ENCODE measurements at regions not wholly inside any gene's neighbourhood (a gene's known extent, or its start where the extent isn't known, plus 50 kb on each side); places are given as distances from the start of the nearest gene placed in this dataset.
"Not testable (repeated sequence)": the region's sequence is repeated elsewhere in the genome, so short reads cannot be mapped to it uniquely, and the experiment has no call there.

DNA sequence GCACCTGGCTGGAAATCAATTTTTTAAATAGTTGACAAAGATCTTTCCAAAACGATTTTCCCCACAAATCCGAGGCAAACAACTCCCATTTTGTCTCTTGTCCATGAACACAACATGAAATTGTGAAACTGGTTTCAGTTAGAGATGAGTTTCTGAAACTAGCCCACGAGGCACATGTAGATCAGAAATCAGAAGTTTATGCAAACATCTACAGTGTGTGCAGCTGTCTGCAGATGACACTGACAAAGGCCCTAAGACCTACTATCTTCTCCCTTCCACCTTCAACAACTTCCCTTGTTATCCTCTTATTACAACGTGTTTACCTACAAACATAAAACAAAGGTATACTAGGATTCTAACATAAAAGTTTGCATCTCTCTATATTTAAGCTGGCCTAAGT is 183.3 kb downstream of the DIRAS2 start:
- Mint-ChIP-seq H3K4me1 (no peaks in the 10 kb centered on the region), H3K36me3 (no peaks in the 10 kb centered on the region), H3K4me3 (no peak overlapping the region), H3K27ac (no peak overlapping the region), H3K9me3 (no peaks in the 10 kb centered on the region)
- DNase-seq (ENCODE audit: low spot score in 2 of 2) (no peak), ATAC-seq (no peak)

DNA sequence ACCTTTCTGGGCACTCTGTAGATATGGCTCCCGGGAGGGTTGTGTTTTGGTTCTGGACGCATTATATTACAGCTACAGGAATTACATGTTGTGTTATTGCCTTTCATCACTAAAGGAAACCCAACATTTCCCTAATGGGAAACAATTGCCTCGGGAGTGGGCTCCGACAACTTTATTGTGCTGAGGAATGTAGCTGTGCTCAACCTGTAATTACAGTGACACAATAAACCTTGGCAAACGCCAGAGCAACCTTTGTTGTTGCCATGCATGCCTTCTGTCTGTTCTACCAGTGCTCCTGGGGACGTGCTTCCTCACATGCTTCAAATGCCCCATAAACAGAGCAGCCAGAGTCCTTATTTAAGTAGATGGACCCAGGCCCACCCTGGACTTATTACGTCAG is 182.4 kb downstream of the DIRAS2 start:
- no peaks in the 10 kb centered on the region for H3K9me3 Mint-ChIP-seq
- no peak for ATAC-seq

DNA sequence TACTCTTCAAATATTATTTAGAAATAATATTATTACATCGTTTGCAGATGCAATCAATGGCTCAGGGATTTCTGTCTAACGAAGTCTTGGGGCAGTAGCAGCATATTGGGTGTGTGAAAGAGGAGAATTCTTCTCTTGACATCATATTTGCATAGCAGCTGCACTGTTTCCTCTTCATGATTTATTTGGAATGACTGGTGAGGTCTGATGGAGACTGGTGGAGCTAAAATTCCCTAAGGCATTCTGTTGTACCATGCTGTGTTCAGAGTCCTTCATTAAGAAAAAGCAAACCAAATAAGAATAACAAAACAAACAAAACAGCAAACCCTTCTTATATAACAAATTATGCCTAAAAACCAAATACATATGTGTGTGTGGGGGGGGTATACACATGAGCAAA is 177.6 kb downstream of the DIRAS2 start:
- H3K4me3 Mint-ChIP-seq: no peak overlapping the region
- ATAC-seq: no peak
- no peaks in the 10 kb centered on the region for H3K36me3 Mint-ChIP-seq
- no peak for DNase-seq (ENCODE audit: low spot score in 2 of 2)
- no peak overlapping the region for H3K27ac Mint-ChIP-seq
- H3K9me3 Mint-ChIP-seq: no peaks in the 10 kb centered on the region
- no peaks in the 10 kb centered on the region for H3K4me1 Mint-ChIP-seq

More for the DNA sequence above, 182.4 kb downstream of the DIRAS2 start:
- H3K4me3 Mint-ChIP-seq: no peak overlapping the region
- no peak for DNase-seq (ENCODE audit: low spot score in 2 of 2)
- no peaks in the 10 kb centered on the region for H3K36me3 Mint-ChIP-seq
- no peak overlapping the region for H3K27ac Mint-ChIP-seq
- no peaks in the 10 kb centered on the region for H3K4me1 Mint-ChIP-seq

DNA sequence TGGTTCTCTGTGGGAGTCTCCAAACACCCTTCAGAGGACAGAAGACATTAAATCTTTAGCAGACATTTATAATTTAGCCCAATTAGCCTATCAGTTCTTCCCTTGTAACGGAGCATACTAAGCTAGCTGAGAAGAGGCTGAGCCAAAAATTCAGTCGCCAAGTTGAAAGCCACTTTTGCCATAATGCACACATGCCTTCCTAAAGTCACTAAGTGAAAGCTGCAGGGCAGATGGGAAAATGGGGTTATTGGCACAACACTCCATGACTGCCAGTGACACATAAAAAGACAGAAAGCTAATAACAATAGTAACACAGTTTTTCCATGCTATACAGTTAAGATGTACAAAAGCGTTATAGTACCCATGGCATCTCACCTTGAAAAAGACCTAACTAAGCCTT is 176.2 kb downstream of the DIRAS2 start:
- Mint-ChIP-seq H3K9me3 (no peaks in the 10 kb centered on the region), H3K36me3 (no peaks in the 10 kb centered on the region)
- ATAC-seq: no peak

DNA sequence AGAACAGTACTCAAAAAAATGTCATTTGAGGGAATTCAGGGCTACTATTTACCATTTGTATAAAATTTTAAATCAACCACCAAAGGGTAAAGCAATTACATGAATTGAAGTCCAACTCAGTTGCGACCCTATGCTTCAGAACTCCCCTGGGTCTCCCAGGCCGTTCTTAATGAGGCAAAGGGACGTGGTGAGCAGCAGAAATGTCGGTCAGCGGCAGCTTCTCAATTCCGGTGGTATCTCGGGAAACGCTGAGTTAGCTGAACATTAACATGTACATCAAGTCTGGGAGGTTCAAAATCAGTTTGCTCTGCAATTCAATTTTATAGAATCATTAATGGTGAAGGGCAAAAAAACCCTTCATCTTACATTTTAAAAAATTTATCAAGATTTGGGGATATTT is 173.2 kb downstream of the DIRAS2 start:
- Mint-ChIP-seq H3K36me3 (no peaks in the 10 kb centered on the region), H3K9me3 (no peaks in the 10 kb centered on the region), H3K4me1 (no peaks in the 10 kb centered on the region), H3K27ac (no peak overlapping the region), H3K4me3 (no peak overlapping the region)
- ATAC-seq (no peak), DNase-seq (ENCODE audit: low spot score in 2 of 2) (no peak)

More for the DNA sequence above, 176.2 kb downstream of the DIRAS2 start:
- H3K27ac Mint-ChIP-seq: no peak overlapping the region
- DNase-seq (ENCODE audit: low spot score in 2 of 2): no peak
- no peak overlapping the region for H3K4me3 Mint-ChIP-seq
- H3K4me1 Mint-ChIP-seq: no peaks in the 10 kb centered on the region

DNA sequence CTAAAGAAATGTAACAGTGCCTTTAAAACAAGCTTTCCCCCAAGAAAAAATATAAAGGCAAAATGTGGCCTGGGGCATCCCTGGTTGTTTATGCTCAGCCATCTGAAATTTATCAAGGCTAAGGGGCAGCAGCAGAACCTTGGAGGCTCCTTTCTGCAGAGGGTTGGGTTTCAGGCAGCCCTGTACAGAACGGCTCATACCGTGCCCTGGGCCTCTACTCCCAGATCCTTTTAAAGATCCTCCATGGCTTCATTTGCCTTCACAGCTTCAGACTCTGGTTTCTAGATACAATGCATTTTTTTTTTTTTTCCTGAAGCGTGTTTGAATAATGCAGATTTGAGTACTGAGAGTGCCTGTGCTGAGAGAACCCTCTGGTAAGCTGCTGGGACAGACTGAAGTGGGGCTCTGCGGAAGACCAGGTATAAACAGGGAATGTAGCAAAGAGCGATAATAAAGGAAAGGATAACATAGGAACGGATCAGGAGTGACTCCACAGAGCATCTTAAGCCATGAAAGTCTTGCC is 172.7 kb downstream of the DIRAS2 start:
- Mint-ChIP-seq H3K9me3 (no peaks in the 10 kb centered on the region), H3K27ac (no peak overlapping the region), H3K36me3 (no peaks in the 10 kb centered on the region), H3K4me3 (no peak overlapping the region), H3K4me1 (no peaks in the 10 kb centered on the region)
- ATAC-seq (no peak), DNase-seq (ENCODE audit: low spot score in 2 of 2) (no peak)

DNA sequence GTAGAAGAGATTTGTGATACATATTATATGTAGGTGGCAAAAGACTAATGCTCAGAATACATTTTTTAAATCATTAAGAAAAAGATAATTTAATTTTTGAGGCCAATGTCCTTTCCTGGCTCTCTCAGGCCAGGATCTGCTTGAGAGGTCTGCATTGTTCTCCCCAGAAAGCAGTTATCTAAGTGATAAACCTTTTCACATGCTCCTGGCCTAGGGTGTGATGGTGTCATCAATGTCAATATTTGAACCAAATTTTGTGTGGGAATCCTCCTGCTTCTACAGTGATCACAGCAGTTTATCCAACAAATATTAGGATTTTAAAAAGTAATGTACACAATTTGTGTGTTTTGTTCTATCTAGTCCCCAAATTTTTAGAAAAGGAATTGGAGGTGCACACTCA is 166.6 kb downstream of the DIRAS2 start:
- ATAC-seq (no peak), DNase-seq (ENCODE audit: low spot score in 2 of 2) (no peak)
- no peak overlapping the region for H3K4me3 Mint-ChIP-seq
- no peaks in the 10 kb centered on the region for H3K9me3 Mint-ChIP-seq
- no peaks in the 10 kb centered on the region for H3K36me3 Mint-ChIP-seq
- H3K27ac Mint-ChIP-seq: no peak overlapping the region
- H3K4me1 Mint-ChIP-seq: no peaks in the 10 kb centered on the region

DNA sequence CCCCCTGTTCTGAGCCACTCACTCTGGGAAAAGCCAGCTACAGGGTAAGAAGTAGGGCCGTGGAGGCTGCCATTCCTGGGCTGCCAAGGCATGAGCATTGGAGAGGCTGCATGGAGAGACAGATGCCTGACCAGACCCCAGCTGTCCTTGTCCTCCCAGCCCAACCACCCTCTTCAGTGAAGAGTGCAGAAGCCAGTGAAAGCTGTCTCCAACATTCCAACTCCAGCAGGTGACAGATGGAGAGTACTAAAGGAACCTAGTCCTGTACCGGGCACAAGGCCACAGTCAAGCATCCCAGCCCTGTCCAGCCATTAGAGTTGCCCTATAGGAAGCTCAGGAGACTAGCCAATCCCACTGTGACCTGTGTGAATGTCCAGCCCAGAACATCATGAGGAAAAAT is 165.1 kb downstream of the DIRAS2 start:
- H3K4me1 Mint-ChIP-seq: no peaks in the 10 kb centered on the region
- no peak for ATAC-seq
- DNase-seq (ENCODE audit: low spot score in 2 of 2): no peak
- H3K36me3 Mint-ChIP-seq: no peaks in the 10 kb centered on the region
- H3K27ac Mint-ChIP-seq: no peak overlapping the region
- no peak overlapping the region for H3K4me3 Mint-ChIP-seq
- H3K9me3 Mint-ChIP-seq: no peaks in the 10 kb centered on the region

DNA sequence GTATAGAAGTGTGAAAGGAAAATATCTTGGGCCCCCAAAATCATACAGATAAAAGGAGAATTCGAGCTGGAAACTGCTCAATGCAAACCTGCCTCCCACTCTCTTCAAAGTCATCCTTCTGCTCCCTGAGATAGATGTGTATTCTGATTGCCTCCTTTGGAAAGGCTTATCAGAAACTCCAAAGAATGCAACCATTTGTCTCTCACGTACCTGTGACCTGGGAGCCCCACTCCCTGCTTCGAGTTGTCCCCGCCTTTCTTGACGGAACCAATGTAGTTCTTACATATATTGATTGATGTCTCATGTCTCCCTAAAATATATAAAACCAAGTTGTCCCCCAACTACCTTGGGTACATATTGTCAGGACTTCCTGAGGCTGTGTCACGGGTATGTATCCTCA is 163.8 kb downstream of the DIRAS2 start:
- DNase-seq (ENCODE audit: low spot score in 2 of 2): no peak
- H3K27ac Mint-ChIP-seq: no peak overlapping the region
- H3K4me1 Mint-ChIP-seq: no peaks in the 10 kb centered on the region
- no peaks in the 10 kb centered on the region for H3K9me3 Mint-ChIP-seq
- no peaks in the 10 kb centered on the region for H3K36me3 Mint-ChIP-seq
- no peak overlapping the region for H3K4me3 Mint-ChIP-seq
- ATAC-seq: no peak

DNA sequence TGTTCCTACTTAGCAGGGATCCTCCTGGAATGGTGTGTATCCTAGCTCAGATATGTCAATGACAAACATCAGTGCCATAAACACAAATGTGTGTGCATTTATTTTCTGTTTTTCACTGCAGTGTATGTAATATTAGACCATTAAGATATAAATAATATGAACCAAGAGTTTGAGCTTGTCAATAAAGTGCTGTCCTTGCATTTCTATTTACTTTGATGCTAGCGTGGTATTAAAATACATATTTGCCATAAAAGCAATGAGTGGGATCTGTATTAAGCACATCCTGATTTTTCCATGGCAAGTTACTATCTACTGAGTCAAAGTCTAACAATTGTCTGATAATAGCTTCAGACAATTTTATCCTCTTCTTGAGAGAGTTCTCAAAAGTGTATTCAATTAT is 157.6 kb downstream of the DIRAS2 start:
- ATAC-seq (no peak), DNase-seq (ENCODE audit: low spot score in 2 of 2) (no peak)
- no peak overlapping the region for H3K27ac Mint-ChIP-seq
- H3K36me3 Mint-ChIP-seq: no peaks in the 10 kb centered on the region
- peaks cover 3% of the 10 kb centered on the region for H3K9me3 Mint-ChIP-seq
- H3K4me1 Mint-ChIP-seq: no peaks in the 10 kb centered on the region
- no peak overlapping the region for H3K4me3 Mint-ChIP-seq

DNA sequence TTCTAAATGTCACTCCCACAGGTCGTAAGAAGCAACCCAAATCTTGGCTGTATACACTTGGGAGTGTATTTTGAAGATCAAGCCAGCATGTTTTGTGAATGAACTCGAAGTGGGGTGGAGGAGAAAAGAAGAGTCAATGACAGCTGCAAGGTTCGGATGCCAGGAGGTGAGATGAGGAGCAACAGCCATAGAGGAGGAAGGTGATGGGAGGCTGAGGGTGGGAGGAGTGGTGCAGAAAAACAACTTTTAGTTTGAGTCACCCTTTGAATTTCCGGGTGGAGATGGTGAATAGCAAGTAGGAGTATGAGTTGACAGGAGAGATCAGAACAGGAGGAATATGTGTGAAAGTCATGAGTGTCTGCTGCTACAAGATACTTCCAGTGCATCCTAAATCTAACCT is 153.6 kb downstream of the DIRAS2 start:
- no peak for ATAC-seq
- Mint-ChIP-seq H3K27ac (no peak overlapping the region), H3K36me3 (no peaks in the 10 kb centered on the region), H3K4me1 (no peaks in the 10 kb centered on the region), H3K9me3 (peaks cover 3% of the 10 kb centered on the region), H3K4me3 (no peak overlapping the region)
- DNase-seq (ENCODE audit: low spot score in 2 of 2): no peak

DNA sequence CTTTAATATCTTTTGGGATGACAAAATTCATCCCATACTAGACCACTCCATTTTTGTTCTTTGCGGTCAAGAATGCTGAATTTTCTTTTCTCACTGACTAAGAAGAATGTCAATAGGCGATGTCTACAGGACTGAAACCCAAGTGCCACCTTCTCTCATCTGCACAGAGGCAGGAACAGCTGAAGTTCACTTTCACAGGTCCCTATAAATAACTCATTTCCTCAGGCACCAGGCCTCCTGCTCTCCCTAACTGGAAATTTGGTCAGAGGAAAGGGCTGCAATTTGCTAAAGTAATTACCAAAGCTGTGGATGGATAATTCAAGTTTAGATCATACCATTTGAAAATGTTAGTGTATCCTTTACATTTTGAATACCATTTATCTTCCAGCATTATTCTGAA is 142.9 kb downstream of the DIRAS2 start:
- H3K4me1 Mint-ChIP-seq: no peaks in the 10 kb centered on the region
- no peaks in the 10 kb centered on the region for H3K36me3 Mint-ChIP-seq

DNA sequence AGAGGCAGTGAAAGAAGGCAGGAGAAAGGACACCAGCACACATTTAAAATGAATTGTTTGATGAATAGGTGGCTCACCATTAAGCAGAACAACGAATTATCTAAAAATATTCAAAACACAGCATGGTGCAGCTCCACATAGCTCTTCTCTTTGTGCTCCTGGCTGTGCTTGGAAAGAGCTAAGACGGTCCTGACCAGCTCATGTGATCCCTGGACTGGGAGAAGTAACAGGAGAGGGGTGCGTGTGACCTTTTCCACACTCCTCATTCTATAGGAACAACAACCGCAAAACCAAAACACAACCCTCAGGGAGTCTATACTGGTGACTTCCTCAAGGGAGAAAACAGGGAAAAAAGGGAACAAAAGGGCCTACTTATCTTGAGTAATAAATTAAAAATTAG is 140.5 kb downstream of the DIRAS2 start:
- H3K27ac Mint-ChIP-seq: no peak overlapping the region
- no peaks in the 10 kb centered on the region for H3K4me1 Mint-ChIP-seq
- no peak for ATAC-seq
- H3K9me3 Mint-ChIP-seq: no peaks in the 10 kb centered on the region
- DNase-seq (ENCODE audit: low spot score in 2 of 2): no peak
- no peak overlapping the region for H3K4me3 Mint-ChIP-seq
- no peaks in the 10 kb centered on the region for H3K36me3 Mint-ChIP-seq

More for the DNA sequence above, 142.9 kb downstream of the DIRAS2 start:
- ATAC-seq (no peak), DNase-seq (ENCODE audit: low spot score in 2 of 2) (no peak)
- H3K4me3 Mint-ChIP-seq: no peak overlapping the region
- H3K9me3 Mint-ChIP-seq: no peaks in the 10 kb centered on the region
- no peak overlapping the region for H3K27ac Mint-ChIP-seq

DNA sequence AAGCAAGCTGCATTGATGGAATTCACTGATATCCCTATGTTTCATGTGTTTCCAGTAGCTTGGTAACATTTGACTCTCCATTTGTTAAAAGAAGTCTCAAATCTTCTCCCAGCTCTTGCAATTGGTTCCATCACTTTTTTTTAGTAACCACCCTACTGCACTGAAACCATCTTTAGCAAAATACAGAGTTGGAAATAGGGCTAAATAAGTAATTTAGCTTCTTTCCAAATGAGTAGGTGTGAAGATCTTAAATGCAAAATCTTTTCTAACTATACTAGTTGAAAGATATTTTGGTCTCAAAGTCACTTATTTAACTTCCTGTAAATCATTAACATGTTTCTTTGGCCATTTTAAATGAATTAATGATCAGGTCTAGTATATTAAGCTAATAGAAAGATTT is 138.1 kb downstream of the DIRAS2 start:
- Mint-ChIP-seq H3K9me3 (no peaks in the 10 kb centered on the region), H3K36me3 (no peaks in the 10 kb centered on the region), H3K4me3 (no peak overlapping the region)

DNA sequence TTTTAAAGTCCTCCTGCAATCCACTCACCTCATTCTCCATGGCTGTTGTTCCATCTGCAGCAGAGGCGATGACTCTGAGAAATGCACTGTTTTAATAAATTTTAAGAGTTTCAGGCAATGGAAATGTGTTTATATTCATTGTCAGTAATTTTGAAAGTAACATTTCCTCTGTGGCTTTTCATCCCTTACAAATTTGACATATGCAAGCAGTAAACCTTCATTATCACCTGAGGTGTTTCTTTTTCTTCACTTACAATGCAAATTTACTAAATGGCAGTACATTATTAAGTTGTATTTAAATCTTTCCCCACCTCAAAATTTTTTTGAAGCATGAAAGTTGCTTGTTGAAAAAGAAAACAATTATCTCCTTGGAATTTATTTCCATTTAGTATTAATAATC is 136.9 kb downstream of the DIRAS2 start:
- Mint-ChIP-seq H3K9me3 (no peaks in the 10 kb centered on the region), H3K4me3 (no peak overlapping the region), H3K4me1 (peaks cover 5% of the 10 kb centered on the region), H3K36me3 (no peaks in the 10 kb centered on the region), H3K27ac (no peak overlapping the region)
- ATAC-seq (no peak), DNase-seq (ENCODE audit: low spot score in 2 of 2) (no peak)

More for the DNA sequence above, 138.1 kb downstream of the DIRAS2 start:
- H3K4me1 Mint-ChIP-seq: peaks cover 2% of the 10 kb centered on the region
- ATAC-seq (no peak), DNase-seq (ENCODE audit: low spot score in 2 of 2) (no peak)
- H3K27ac Mint-ChIP-seq: no peak overlapping the region

DNA sequence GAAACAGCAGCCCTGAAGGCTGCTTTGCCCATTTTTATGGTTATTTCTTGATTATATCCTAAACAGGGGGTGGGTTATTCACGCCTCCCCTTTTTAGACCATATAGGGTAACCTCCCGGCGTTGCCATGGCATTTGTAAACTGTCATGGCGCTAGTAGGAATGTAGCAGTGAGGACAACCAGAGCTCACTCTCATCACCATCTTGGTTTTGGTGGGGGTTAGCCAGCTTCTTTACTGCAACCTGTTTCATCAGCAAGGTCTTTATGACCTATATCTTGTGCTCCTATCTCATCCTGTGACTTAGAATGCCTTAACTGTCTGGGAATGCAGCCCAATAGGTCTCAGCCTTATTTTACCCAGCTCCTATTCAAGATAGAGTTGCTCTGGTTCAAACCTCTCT is 136.2 kb downstream of the DIRAS2 start:
- DNase-seq (ENCODE audit: low spot score in 2 of 2); ATAC-seq: not testable (repeated sequence)

DNA sequence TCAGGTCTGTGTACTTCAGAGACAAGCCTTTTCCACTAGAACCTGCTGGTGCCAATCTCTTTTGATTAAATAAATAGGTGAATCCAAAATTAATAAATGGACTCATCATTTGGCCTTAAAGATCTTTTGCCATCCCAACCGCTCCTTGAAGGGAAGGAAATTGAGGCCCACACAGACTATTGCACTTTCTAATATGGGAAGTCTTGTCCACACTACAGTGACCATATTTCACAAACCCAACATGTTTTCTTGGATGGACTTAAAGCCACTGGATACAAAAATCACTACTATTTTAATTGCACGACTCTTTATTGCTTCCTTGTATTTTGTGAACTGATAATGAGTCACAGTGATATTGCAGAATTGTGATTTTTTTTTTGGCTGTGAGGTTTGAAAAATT is 135.0 kb downstream of the DIRAS2 start:
- H3K4me1 Mint-ChIP-seq: peaks cover 5% of the 10 kb centered on the region
- H3K36me3 Mint-ChIP-seq: no peaks in the 10 kb centered on the region
- H3K27ac Mint-ChIP-seq: no peak overlapping the region
- H3K4me3 Mint-ChIP-seq: no peak overlapping the region
- ATAC-seq: no peak
- no peaks in the 10 kb centered on the region for H3K9me3 Mint-ChIP-seq
- no peak for DNase-seq (ENCODE audit: low spot score in 2 of 2)

More for the DNA sequence above, 136.2 kb downstream of the DIRAS2 start:
- H3K27ac Mint-ChIP-seq, H3K4me1 Mint-ChIP-seq, H3K9me3 Mint-ChIP-seq, H3K36me3 Mint-ChIP-seq, H3K4me3 Mint-ChIP-seq: not testable (repeated sequence)

Measured in stimulated activated effector memory CD8-positive, alpha-beta T cell treated with anti-CD3 and anti-CD28 coated beads, Interleukin-12 subunit alpha, Interleukin-12 subunit beta, amount 100 ng/mL, for 72 hours (primary cell).